ENCODE measurements at regions not wholly inside any gene's neighbourhood (a gene's known extent, or its start where the extent isn't known, plus 50 kb on each side); places are given as distances from the start of the nearest gene placed in this dataset.
"Not testable (repeated sequence)": the region's sequence is repeated elsewhere in the genome, so short reads cannot be mapped to it uniquely, and the experiment has no call there.

DNA sequence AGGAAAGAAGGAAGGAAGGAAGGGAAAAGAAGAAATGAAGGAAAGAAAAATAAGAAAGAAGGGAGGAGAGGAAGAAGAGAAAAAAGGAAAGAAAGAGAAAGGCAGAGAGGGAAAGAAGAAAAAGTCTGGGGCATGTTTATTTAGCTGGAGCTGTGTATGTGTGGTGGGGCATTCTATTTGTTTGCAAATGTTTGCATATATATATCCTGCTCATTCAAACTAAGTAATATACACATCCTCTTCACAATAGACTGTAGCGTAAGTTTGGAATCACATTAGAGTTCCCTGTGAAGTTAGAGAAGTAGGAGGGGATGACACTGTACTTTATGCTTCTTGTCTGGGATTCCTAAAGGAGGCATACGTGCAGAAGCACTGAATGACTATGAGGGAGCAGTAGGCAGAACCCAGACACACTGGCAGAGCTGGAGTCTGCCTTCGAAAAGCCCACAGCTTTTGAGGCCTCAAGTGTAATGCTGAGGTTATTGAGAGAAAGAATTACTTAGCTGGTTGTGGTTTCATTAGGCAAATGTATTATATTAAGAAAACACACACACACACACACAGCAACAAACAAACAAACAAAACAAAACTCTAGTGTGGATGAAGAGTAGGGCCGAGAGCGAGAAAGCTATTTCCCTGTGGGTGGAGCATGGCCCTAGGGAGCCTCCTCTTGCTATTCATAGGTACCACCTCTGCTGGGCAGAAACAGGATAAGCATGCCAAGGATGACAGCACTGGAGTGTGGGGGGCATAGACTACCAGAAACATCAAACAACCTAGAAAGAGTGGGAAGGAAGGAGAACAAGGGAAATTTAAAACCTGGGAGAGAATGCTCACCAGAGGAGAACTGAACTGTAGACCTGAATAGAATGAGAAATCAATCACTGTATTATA, 905.1 kb upstream of the NXPH2 start:
- FAIRE-seq: no peak

- FAIRE-seq: no peak
Observed at GRCh38 chr2:139684286-139684860, 904.2 kb upstream of the NXPH2 start.

DNA sequence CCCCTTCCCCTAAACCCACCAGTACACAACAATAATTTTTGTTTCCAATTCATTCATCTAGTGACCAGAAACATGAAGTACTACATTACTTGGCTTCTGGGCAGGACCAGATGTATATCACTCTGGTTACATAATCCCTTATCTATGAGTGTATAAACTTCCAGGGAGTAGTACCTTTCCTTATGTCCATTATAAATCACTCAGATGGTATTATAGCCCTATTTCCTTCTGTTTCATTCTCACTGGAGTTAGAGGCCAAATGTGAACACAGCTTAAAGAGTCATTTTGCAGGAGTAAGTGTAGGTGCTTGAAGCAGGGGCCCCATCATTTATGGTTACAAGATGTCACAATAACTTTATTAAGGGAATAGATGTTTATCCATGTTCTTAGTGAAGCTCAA, 894.4 kb upstream of the NXPH2 start:
- no peak for FAIRE-seq

DNA sequence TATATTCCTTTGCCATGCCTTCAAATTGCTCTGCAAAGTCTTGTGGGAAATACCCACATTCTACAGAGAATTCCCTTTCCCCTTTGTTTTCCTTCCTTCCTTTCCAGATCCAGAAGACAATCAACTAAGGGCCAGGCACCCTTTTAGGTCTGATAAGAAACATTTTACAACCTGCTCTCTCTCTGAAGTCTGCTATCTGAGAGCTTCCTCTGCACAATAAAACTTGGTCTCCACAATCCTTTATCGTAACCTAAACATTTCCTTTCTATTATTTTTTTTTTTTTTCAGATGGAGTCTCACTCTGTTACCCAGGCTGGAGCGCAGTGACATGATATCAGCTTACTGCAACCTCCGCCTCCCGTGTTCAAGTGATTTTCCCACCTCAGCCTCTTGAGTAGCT, 893.3 kb upstream of the NXPH2 start:
- FAIRE-seq: not testable (repeated sequence)

- FAIRE-seq: no peak
Observed at GRCh38 chr2:139669675-139670074, 889.5 kb upstream of the NXPH2 start.

GRCh38 chr2:139652385-139652784, 872.2 kb upstream of the NXPH2 start:
- no peak for FAIRE-seq

- no peak for FAIRE-seq
Observed at GRCh38 chr2:139645617-139646016, 865.4 kb upstream of the NXPH2 start.

DNA sequence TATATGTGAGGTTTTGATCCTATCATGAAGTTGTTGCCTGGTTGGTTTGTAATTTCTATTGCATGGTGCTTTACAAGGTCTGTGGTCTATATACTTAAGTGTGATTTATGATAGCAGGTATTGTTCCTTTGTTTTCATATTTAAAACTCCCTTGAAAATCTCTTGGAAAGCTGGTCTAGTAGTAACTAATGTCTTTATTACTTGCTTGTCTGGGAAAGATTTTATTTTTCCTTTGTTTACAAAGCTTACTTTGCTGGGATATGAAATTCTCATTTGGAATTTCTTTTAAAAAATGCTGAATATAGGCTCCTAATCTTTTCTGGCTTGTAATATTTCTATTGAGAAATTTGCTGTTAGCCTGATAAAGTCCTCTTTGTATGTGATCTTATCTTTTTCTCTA, 862.9 kb upstream of the NXPH2 start:
- FAIRE-seq: no peak

GRCh38 chr2:139631966-139632365, 851.8 kb upstream of the NXPH2 start:
- FAIRE-seq: no peak

DNA sequence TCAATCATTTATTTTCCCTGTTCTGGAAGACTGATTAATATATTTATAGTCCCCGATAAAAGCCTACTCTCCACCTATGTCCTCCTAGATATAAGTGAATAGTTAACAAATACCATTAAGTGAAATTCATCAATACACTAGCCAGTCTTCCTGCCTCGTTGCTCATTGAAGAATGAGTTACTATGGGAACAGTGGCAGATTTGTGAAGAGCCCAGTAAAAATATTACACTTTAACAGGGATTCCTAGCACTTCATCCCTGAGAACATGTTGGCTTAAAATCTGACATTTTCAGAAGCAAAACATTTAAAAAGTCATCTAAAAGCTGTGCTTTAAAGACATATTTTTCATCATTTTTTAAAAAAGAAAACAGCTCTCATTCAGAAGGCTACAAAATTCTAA, 848.7 kb upstream of the NXPH2 start:
- FAIRE-seq: no peak

GRCh38 chr2:139626128-139626527, 845.9 kb upstream of the NXPH2 start:
- no peak for FAIRE-seq

GRCh38 chr2:139622691-139623090, 842.5 kb upstream of the NXPH2 start:
- no peak for FAIRE-seq

DNA sequence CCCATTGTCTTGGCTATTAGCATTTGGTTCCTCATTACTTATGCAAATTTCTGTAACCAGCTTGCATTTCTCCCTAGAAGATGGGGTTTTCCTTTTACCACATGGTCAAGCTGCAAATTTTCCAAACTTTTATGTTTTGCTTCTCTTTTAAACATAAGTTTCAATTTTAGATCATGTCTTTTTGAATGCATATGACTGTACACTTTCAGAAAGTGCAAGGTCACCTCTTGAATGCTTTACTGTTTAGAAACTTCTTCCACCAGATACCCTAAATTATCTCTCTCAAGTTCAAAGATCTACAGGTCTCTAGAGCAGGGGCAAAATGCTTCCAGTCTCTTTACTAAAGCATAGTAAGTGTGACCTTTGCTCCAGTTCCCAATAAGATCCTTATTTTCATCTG, 837.6 kb upstream of the NXPH2 start:
- FAIRE-seq: no peak

DNA sequence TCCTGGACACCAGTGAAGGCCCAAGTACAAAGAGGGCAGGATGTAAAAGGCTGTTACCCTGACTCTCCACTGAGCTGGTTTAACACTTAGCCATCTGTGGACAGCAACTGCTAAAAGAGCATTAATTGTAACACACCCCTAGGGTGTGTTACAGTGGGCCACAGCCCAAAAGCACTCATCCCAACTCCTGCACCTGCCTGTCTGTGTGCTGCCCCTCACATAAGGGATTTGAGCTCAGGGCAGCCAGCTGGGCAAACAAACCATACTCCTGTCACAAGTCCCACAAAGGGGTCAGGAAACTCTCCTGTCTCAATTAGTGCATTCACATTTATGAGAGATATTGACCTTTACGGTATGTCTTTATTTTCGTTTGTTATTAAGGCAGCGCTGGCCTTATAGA, 833.1 kb upstream of the NXPH2 start:
- FAIRE-seq: no peak

DNA sequence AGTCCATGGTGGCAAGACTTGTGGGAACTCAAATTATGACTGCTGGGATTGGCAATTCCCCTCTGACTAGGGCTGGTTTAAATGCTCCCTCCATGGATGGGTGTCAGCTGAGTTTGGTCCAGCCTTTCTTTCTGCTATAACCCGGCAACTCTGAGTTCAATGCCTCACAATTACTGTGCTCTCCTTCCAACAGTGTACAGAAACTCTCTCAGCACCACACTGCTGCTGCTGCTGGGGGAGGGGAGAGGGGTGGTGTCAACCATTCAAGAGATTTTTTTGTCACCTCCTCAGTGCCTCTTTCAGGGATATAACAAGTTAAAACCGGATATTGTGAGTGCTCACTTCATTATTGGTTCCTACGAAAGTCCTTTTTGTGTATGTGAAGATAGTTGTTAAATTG, 830.3 kb upstream of the NXPH2 start:
- FAIRE-seq: no peak

DNA sequence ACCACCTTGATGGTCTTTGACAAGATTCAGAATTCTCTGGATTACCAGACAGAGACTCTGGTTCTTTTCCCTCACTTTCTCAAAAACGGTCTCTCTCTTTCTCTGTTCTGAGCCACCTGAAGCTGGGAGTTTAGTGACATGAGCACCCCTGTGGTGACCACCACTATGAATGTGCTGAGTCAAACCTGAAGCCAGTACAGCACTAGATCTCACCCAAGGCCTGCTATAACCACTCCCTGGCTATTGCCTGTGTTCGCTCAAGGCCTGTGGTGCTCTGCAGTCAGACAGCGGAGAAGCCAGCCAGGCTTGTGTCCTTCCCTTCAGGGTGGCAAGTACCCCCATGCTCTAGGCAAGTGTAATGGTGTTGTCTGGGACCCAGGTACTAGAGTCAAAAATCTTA, 828.9 kb upstream of the NXPH2 start:
- no peak for FAIRE-seq

- FAIRE-seq: no peak
Observed at GRCh38 chr2:139605668-139606067, 825.5 kb upstream of the NXPH2 start.

DNA sequence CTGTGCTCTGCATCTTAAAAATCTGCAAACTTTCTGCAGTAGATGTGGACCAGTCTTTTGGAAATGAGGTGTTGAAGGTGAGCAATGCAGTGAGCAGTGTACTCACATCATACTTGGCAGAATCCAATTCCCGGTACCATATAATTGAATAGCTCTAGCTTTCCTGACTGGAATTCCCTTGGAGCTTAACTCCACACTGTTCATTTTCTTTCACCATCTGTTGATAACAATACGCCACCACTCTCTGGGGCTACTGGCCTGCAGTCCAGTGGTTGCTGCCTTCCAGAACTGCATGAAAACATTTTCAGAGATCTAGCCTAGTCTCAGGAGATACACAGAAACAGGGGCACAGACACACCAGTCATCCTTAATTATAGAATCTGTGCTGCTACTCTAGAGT, 820.0 kb upstream of the NXPH2 start:
- FAIRE-seq: no peak

GRCh38 chr2:139585101-139585500, 804.9 kb upstream of the NXPH2 start:
- FAIRE-seq: no peak

DNA sequence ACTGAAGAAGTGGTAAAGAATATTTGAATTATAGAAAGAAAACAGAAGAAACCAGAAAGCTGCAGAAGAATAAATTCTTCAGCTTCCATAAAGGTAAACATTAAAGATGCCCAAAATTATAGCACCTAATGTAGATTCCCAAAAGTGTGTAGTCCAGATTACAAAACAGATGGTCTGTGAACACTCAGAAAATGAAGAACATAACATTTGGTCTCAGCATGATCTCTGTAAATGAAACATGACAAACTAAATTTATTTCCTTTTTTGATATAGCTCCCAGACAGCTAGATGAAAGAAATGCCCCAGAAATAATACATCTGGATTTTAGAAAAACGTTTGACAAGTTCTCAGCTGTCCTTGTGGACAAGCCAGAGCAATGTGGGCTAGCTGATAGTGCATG, 794.2 kb upstream of the NXPH2 start:
- no peak for FAIRE-seq

DNA sequence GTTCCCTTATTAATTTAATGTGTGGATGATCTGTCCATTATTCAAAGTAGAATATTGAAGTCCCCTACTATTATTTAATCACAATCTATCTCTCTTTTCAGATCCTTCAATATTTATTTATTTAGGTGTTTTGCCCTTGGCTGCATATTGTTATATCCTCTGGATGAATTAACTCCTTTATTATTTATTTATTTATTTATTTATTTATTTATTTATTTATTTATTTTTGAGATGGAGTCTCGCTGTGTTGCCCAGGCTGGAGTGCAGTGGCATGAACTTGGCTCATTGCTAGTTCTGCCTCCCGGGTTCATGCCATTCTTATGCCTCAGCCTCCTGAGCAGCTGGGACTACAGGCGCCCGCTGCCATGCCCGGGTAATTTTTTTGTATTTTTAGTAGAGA, 776.6 kb upstream of the NXPH2 start:
- FAIRE-seq: no peak

- FAIRE-seq: no peak
Observed at GRCh38 chr2:139550873-139551272, 770.7 kb upstream of the NXPH2 start.

- FAIRE-seq: no peak
Observed at GRCh38 chr2:139550341-139550740, 770.2 kb upstream of the NXPH2 start.

GRCh38 chr2:139544186-139544851, 764.1 kb upstream of the NXPH2 start:
- no peak for FAIRE-seq
